ENCODE measurements at regions not wholly inside any gene's neighbourhood (a gene's known extent, or its start where the extent isn't known, plus 50 kb on each side); places are given as distances from the start of the nearest gene placed in this dataset.
"Not testable (repeated sequence)": the region's sequence is repeated elsewhere in the genome, so short reads cannot be mapped to it uniquely, and the experiment has no call there.

- ChIA-PET CTCF (no interaction called here), POLR2A (no interaction called here)
- Mint-ChIP-seq H3K27ac (no peak overlapping the region), H3K4me3 (no peak overlapping the region), H3K27me3 (no peaks in the 10 kb centered on the region), H3K9me3 (peaks cover 8% of the 10 kb centered on the region), H3K36me3 (ENCODE audit: low read depth) (no peaks in the 10 kb centered on the region), H3K4me1 (no peaks in the 10 kb centered on the region)
- no peak for ATAC-seq (ENCODE audit: low read depth)
- intact Hi-C loops (cut with micrococcal nuclease) = no loop called here
- no peak for TF ChIP-seq CTCF (IDR thresholded peaks at IDR 0.05)
- no peak for DNase-seq
Measured at GRCh38 chr3:82628385-82629014, 867.1 kb upstream of the GBE1 start.

GRCh38 chr3:82627733-82628132, 866.3 kb upstream of the GBE1 start:
- CTCF ChIA-PET = no interaction called here
- H3K27me3 Mint-ChIP-seq = no peaks in the 10 kb centered on the region

GRCh38 chr3:82620744-82621143, 859.3 kb upstream of the GBE1 start:
- H3K27me3 Mint-ChIP-seq; H3K9me3 Mint-ChIP-seq; POLR2A ChIA-PET; H3K27ac Mint-ChIP-seq; H3K4me3 Mint-ChIP-seq; DNase-seq; H3K36me3 Mint-ChIP-seq (ENCODE audit: low read depth); H3K4me1 Mint-ChIP-seq; intact Hi-C loops (cut with micrococcal nuclease); ATAC-seq (ENCODE audit: low read depth); CTCF ChIA-PET: not testable (repeated sequence)

More at GRCh38 chr3:82627733-82628132, 866.3 kb upstream of the GBE1 start:
- intact Hi-C loops (cut with micrococcal nuclease) = no loop called here
- ATAC-seq (ENCODE audit: low read depth) = no peak
- H3K27ac Mint-ChIP-seq = no peak overlapping the region
- TF ChIP-seq CTCF (IDR thresholded peaks at IDR 0.05) = no peak
- no peak for DNase-seq
- POLR2A ChIA-PET = no interaction called here
- H3K4me1 Mint-ChIP-seq = no peaks in the 10 kb centered on the region
- H3K4me3 Mint-ChIP-seq = no peak overlapping the region
- H3K9me3 Mint-ChIP-seq = peaks cover 11% of the 10 kb centered on the region
- H3K36me3 Mint-ChIP-seq (ENCODE audit: low read depth) = no peaks in the 10 kb centered on the region

GRCh38 chr3:82618594-82618993, 857.1 kb upstream of the GBE1 start:
- ChIA-PET CTCF (no interaction called here), POLR2A (no interaction called here)
- no peak overlapping the region for H3K4me3 Mint-ChIP-seq
- H3K27me3 Mint-ChIP-seq = no peaks in the 10 kb centered on the region
- DNase-seq (no peak), ATAC-seq (ENCODE audit: low read depth) (no peak)
- H3K27ac Mint-ChIP-seq = no peak overlapping the region
- no peak for TF ChIP-seq CTCF (IDR thresholded peaks at IDR 0.05)
- H3K4me1 Mint-ChIP-seq = no peaks in the 10 kb centered on the region
- intact Hi-C loops (cut with micrococcal nuclease) = no loop called here
- peaks cover 10% of the 10 kb centered on the region for H3K9me3 Mint-ChIP-seq
- H3K36me3 Mint-ChIP-seq (ENCODE audit: low read depth) = no peaks in the 10 kb centered on the region

- no peak overlapping the region for H3K27ac Mint-ChIP-seq
- intact Hi-C loops (cut with micrococcal nuclease) = no loop called here
- no peaks in the 10 kb centered on the region for H3K36me3 Mint-ChIP-seq (ENCODE audit: low read depth)
- no peak for DNase-seq
- POLR2A ChIA-PET = no interaction called here
- no peak overlapping the region for H3K4me3 Mint-ChIP-seq
- ATAC-seq (ENCODE audit: low read depth) = no peak
- no peak for TF ChIP-seq CTCF (IDR thresholded peaks at IDR 0.05)
- no peaks in the 10 kb centered on the region for H3K4me1 Mint-ChIP-seq
- no peaks in the 10 kb centered on the region for H3K27me3 Mint-ChIP-seq
- CTCF ChIA-PET = no interaction called here
- peaks cover 7% of the 10 kb centered on the region for H3K9me3 Mint-ChIP-seq
Measured at GRCh38 chr3:82610236-82610635, 848.8 kb upstream of the GBE1 start.

GRCh38 chr3:82607391-82607790, 845.9 kb upstream of the GBE1 start:
- H3K4me1 Mint-ChIP-seq = no peaks in the 10 kb centered on the region

More at GRCh38 chr3:82607391-82607790, 845.9 kb upstream of the GBE1 start:
- intact Hi-C loops (cut with micrococcal nuclease) = no loop called here
- Mint-ChIP-seq H3K4me3 (no peak overlapping the region), H3K36me3 (ENCODE audit: low read depth) (no peaks in the 10 kb centered on the region), H3K27ac (no peak overlapping the region), H3K27me3 (no peaks in the 10 kb centered on the region), H3K9me3 (peaks cover 6% of the 10 kb centered on the region)
- no peak for TF ChIP-seq CTCF (IDR thresholded peaks at IDR 0.05)
- CTCF ChIA-PET = no interaction called here
- DNase-seq = no peak
- POLR2A ChIA-PET = no interaction called here
- ATAC-seq (ENCODE audit: low read depth) = no peak

Data from activated B cell treated with CpG ODN at 0.5 μM for 24 hours (primary cell).